Parathyroid adenoma (tissue), 2 donors: ENCODE measurements at regions not wholly inside any gene's neighbourhood (a gene's known extent, or its start where the extent isn't known, plus 50 kb on each side); places are given as distances from the start of the nearest gene placed in this dataset.

ENCODE experiments used
- H2AFZ ChIP-seq: fragments of 300-600 bp; sonication (generic); one replicate; pipeline ENCODE4 v1.7.0; 2017; ENCODE audit warnings: antibody characterized with exemption, mild to moderate bottlenecking
- H3K27ac ChIP-seq: fragments of 300-600 bp; sonication (generic); one replicate; pipeline ENCODE4 v1.7.0; 2017
- H3K27me3 ChIP-seq: fragments of 300-600 bp; sonication (generic); one replicate; pipeline ENCODE4 v1.7.0; 2017; ENCODE audit warnings: low read length; ENCODE audit not compliant: control insufficient read depth, insufficient read depth
- H3K36me3 ChIP-seq: fragments of 300-600 bp; sonication (generic); one replicate; pipeline ENCODE4 v1.7.0; 2017; ENCODE audit warnings: low read length; ENCODE audit not compliant: control insufficient read depth, insufficient read depth
- H3K4me1 ChIP-seq: fragments of 300-600 bp; sonication (generic); one replicate; pipeline ENCODE4 v1.7.0; 2017; ENCODE audit warnings: control low read depth
- H3K4me2 ChIP-seq: fragments of 300-600 bp; sonication (generic); one replicate; pipeline ENCODE4 v1.7.0; 2017; ENCODE audit warnings: low read length
- H3K4me3 ChIP-seq: fragments of 300-600 bp; sonication (generic); one replicate; pipeline ENCODE4 v1.7.0; 2017; ENCODE audit warnings: low read depth, low read length
- H3K79me2 ChIP-seq: fragments of 300-600 bp; sonication (generic); one replicate; pipeline ENCODE4 v1.7.0; 2017; ENCODE audit warnings: control low read depth
- H3K9ac ChIP-seq: fragments of 300-600 bp; sonication (generic); one replicate; pipeline ENCODE4 v1.7.0; 2017; ENCODE audit warnings: mild to moderate bottlenecking
- H3K9me3 ChIP-seq: fragments of 300-600 bp; sonication (generic); one replicate; pipeline ENCODE4 v1.7.0; 2017; ENCODE audit warnings: low read length; ENCODE audit not compliant: control insufficient read depth
- TF ChIP-seq, protein P1 (sequence below): fragments of 300-600 bp; sonication (generic); IDR thresholded peaks from one replicate; pipeline ENCODE4 v1.7.0; 2017; ENCODE audit warnings: antibody characterized with exemption, mild to moderate bottlenecking
- donor health status: primary hyperparathyroidism.

DNA sequence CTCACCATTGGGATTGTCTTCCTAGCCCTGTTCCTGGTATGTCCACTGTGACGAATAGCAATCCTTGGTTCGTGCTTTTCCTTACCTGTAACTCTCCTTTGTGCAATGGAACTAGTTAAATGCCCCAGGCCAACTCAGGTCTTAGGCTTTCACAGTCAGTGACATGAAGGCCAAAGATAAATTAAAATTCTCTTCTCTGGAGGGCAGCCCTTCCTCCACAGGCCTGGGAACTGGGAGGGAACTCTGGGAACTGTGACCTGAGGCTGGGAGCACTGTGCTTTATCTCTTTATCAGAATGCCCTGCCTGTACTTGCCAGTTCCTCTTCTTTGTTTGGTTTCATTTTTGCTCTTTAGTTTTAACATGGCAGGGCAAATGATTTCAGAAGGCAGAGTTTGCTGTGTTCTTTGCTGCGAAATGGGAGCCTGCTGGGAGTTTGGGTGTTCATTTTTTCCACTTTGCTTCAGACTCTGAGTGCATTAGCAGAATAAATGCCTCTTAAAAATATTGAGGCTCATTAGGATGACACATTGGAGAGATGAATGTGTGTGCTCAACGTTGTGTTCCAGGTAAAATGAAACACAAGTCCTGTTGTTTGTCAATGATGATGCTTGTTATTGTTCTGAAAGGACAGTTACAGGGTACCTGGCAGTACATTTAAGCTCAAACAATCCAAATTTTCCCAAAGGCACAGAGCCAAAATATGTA, 118.1 kb downstream of the NUDT12 start:
- Histone ChIP-seq H3K27me3 (no peaks in the 10 kb centered on the region), H3K4me2 (peak overlapping the region; percentile 32), H3K4me3 (no peak overlapping the region), H2AFZ (peak overlapping the region; percentile 76), H3K27ac (peak overlapping the region; percentile 71), H3K9ac (no peak overlapping the region), H3K36me3 (no peaks in the 10 kb centered on the region), H3K79me2 (no peaks in the 10 kb centered on the region), H3K9me3 (no peaks in the 10 kb centered on the region), H3K4me1 (peaks cover 27% of the 10 kb centered on the region)
- TF ChIP-seq, protein P1, sequence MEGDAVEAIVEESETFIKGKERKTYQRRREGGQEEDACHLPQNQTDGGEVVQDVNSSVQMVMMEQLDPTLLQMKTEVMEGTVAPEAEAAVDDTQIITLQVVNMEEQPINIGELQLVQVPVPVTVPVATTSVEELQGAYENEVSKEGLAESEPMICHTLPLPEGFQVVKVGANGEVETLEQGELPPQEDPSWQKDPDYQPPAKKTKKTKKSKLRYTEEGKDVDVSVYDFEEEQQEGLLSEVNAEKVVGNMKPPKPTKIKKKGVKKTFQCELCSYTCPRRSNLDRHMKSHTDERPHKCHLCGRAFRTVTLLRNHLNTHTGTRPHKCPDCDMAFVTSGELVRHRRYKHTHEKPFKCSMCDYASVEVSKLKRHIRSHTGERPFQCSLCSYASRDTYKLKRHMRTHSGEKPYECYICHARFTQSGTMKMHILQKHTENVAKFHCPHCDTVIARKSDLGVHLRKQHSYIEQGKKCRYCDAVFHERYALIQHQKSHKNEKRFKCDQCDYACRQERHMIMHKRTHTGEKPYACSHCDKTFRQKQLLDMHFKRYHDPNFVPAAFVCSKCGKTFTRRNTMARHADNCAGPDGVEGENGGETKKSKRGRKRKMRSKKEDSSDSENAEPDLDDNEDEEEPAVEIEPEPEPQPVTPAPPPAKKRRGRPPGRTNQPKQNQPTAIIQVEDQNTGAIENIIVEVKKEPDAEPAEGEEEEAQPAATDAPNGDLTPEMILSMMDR, result no peak

DNA sequence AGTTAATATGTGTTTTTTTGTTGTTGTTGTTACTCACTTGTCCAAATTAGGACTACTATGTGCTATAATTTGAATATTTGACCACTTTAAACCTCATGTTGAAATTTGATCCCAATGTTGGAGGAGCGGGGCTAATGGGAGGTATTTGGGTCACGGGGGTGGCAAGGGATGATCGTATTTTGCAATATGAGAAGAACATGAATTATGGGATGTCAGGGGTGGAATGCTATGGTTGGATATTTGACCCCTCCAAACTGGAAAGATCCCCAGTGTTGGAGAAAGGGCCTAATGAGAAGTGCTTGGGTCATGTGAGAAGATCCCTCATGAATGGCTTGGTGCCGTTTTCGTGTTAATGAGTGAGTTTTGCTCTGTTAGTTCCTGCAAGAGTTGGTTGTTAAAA, 119.8 kb downstream of the NUDT12 start:
- Histone ChIP-seq H2AFZ (no peak overlapping the region), H3K27me3 (no peaks in the 10 kb centered on the region), H3K36me3 (no peaks in the 10 kb centered on the region), H3K4me2 (no peak overlapping the region), H3K27ac (no peak overlapping the region), H3K79me2 (no peaks in the 10 kb centered on the region), H3K4me1 (peaks cover 27% of the 10 kb centered on the region), H3K9me3 (no peaks in the 10 kb centered on the region), H3K4me3 (no peak overlapping the region), H3K9ac (no peak overlapping the region)
- TF ChIP-seq, protein P1, result no peak

DNA sequence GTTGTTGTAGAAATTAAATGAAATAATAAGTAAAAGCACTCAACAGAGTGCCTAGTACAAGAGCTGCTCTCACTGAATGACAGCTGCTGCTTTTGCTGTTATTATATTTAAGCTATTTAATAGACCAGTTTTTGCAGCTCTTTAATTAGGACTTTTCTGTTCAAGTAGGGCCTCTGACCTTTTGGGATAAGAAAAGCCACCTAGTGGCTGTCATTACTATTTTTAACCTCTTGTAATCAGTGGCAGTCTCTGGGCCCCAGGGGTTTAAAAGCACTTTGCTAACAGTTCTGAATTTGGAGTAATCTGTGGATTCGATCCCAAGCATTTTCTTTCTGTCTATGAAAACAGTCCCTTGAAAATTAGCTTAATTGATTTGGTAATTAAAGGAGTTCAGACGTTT, 121.1 kb downstream of the NUDT12 start:
- H3K9ac ChIP-seq, result no peak overlapping the region
- H3K4me1 ChIP-seq, result peaks cover 35% of the 10 kb centered on the region
- H3K36me3 ChIP-seq, result no peaks in the 10 kb centered on the region
- no peaks in the 10 kb centered on the region for H3K79me2 ChIP-seq
- H3K4me2 ChIP-seq, result no peak overlapping the region
- H3K9me3 ChIP-seq, result no peaks in the 10 kb centered on the region
- no peak overlapping the region for H3K4me3 ChIP-seq
- no peak overlapping the region for H3K27ac ChIP-seq
- TF ChIP-seq, protein P1, result peak; percentile 15
- no peaks in the 10 kb centered on the region for H3K27me3 ChIP-seq
- H2AFZ ChIP-seq, result no peak overlapping the region

DNA sequence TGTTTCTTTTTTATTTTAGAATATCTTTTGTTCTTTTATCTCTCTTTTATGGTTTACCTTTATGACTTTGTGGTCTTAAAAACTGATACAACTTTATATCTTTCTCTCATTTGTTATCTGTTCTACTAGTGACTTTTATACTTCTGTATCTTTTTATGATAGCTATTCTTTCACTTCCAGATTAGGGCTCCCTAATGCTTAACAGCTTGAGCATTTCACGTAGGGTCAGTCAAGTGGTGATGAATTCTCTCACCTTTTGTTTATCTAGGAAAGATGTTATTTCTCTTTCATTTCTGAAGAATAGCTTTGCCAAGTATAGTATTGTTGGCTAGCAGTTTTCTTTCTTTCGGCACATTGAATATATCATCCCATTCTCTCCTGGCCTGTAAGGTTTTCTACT, 123.6 kb downstream of the NUDT12 start:
- Histone ChIP-seq H3K9me3 (no peaks in the 10 kb centered on the region), H3K27me3 (no peaks in the 10 kb centered on the region), H3K4me3 (no peak overlapping the region), H3K4me2 (no peak overlapping the region), H2AFZ (no peak overlapping the region), H3K27ac (no peak overlapping the region), H3K9ac (no peak overlapping the region), H3K4me1 (peaks cover 17% of the 10 kb centered on the region), H3K36me3 (no peaks in the 10 kb centered on the region), H3K79me2 (no peaks in the 10 kb centered on the region)
- TF ChIP-seq, protein P1, result no peak

DNA sequence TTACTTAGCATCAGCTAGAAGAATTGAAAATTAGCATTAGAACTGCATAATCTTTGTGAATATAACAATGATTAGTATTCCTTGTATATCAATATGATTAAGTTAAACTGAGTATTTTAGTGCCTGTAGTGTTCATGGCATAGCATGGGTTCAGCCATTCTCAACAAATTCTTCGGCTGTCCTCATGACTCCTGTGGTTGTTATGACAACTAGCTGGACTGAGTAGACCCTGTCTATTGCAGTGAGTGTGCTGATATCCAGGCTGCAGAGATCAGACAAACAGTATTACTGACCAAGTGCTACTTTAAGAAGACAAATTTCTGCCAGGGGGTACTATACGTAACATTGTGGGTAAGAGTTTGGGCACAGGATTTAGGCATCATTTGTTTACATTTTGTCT, 125.9 kb downstream of the NUDT12 start:
- peak overlapping the region; percentile 22 for H3K27ac ChIP-seq

More for the DNA sequence above, 125.9 kb downstream of the NUDT12 start:
- H3K4me3 ChIP-seq, result no peak overlapping the region
- no peaks in the 10 kb centered on the region for H3K36me3 ChIP-seq
- TF ChIP-seq, protein P1, result no peak
- peak overlapping the region; percentile 35 for H2AFZ ChIP-seq
- peaks cover 12% of the 10 kb centered on the region for H3K4me1 ChIP-seq
- H3K9me3 ChIP-seq, result no peaks in the 10 kb centered on the region
- H3K79me2 ChIP-seq, result no peaks in the 10 kb centered on the region
- no peaks in the 10 kb centered on the region for H3K27me3 ChIP-seq
- H3K4me2 ChIP-seq, result no peak overlapping the region
- H3K9ac ChIP-seq, result no peak overlapping the region
